H1 (cell line): ENCODE measurements at regions not wholly inside any gene's neighbourhood (a gene's known extent, or its start where the extent isn't known, plus 50 kb on each side); places are given as distances from the start of the nearest gene placed in this dataset.

ENCODE experiments used
- ATF3 ChIP-seq: IDR thresholded peaks from 2 replicates; pipeline ENCODE4 v1.6.1; 2011; ENCODE audit warnings: low read depth, mild to moderate bottlenecking, low read length; ENCODE audit not compliant: insufficient read depth
- CHD2 ChIP-seq: IDR thresholded peaks from 2 replicates; pipeline ENCODE4 v1.6.1; 2012; ENCODE audit warnings: low read length, improper control_type of control experiment
- CTCF ChIP-seq, 3 experiments: IDR thresholded peaks; 1 replicate in 2 of 3; 2 replicates in 1 of 3; pipeline versions ENCODE4 v1.5.1 to v1.6.1; 2011; ENCODE audit warnings: low read length in 3 of 3, mild to moderate bottlenecking in 3 of 3, inconsistent platforms in 2 of 3, low read depth in 1 of 3, moderate library complexity in 1 of 3; ENCODE audit not compliant: insufficient read depth in 1 of 3; ENCODE audit errors: control extremely low read depth in 1 of 3
- EZH2 ChIP-seq: fragments of 200-600 bp; sonication (generic); IDR thresholded peaks from 2 replicates; pipeline ENCODE4 v1.7.1; 2012; ENCODE audit warnings: low read depth, mild to moderate bottlenecking, moderate library complexity, low read length, inconsistent platforms; ENCODE audit not compliant: severe bottlenecking
- KDM1A ChIP-seq: fragments of 200-600, 300-600 bp; sonication (generic); IDR thresholded peaks from 2 replicates; pipeline ENCODE4 v1.7.1; 2016; ENCODE audit warnings: mild to moderate bottlenecking, low read length, borderline replicate concordance
- NRF1 ChIP-seq: IDR thresholded peaks from 2 replicates; pipeline ENCODE4 v1.6.1; 2011; ENCODE audit warnings: mild to moderate bottlenecking, low read depth, low read length, improper control_type of control experiment
- POLR2A ChIP-seq, 2 experiments: IDR thresholded peaks; 1 replicate in 1 of 2; 2 replicates in 1 of 2; pipeline ENCODE4 v1.6.1; 2011; ENCODE audit warnings: low read depth in 2 of 2, low read length in 2 of 2, mild to moderate bottlenecking in 2 of 2; ENCODE audit errors: control extremely low read depth in 1 of 2
- SRF ChIP-seq: IDR thresholded peaks from 2 replicates; pipeline ENCODE4 v1.6.1; 2011; ENCODE audit warnings: mild to moderate bottlenecking, low read depth, low read length, moderate library complexity
- TEAD4 ChIP-seq: IDR thresholded peaks from 2 replicates; pipeline ENCODE4 v1.6.1; 2012; ENCODE audit warnings: low read depth, low read length, inconsistent platforms, mixed read lengths
- TF ChIP-seq, protein P1 (sequence below): IDR thresholded peaks from 2 replicates; pipeline ENCODE4 v1.6.1; 2012; ENCODE audit warnings: inconsistent platforms

GRCh38 chr10:124219062-124219461, 125.7 kb upstream of the CHST15 start:
- no peak for TF ChIP-seq POLR2A (IDR thresholded peaks at IDR 0.05; ENCODE audit: control extremely low read depth in 1 of 2, low read depth in 2 of 2, low read length in 2 of 2)
- TF ChIP-seq CTCF (IDR thresholded peaks at IDR 0.05; ENCODE audit: control extremely low read depth in 1 of 3, insufficient read depth in 1 of 3, low read depth in 1 of 3, low read length in 3 of 3) = no peak
- no peak for TF ChIP-seq ATF3
- TF ChIP-seq, protein P1, sequence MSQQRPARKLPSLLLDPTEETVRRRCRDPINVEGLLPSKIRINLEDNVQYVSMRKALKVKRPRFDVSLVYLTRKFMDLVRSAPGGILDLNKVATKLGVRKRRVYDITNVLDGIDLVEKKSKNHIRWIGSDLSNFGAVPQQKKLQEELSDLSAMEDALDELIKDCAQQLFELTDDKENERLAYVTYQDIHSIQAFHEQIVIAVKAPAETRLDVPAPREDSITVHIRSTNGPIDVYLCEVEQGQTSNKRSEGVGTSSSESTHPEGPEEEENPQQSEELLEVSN = no peak
- TF ChIP-seq EZH2 = no peak
- no peak for TF ChIP-seq CHD2
- no peak for TF ChIP-seq SRF
- TF ChIP-seq TEAD4 = no peak
- TF ChIP-seq NRF1 = no peak
- no peak for TF ChIP-seq KDM1A
